ENCODE measurements at regions not wholly inside any gene's neighbourhood (a gene's known extent, or its start where the extent isn't known, plus 50 kb on each side); places are given as distances from the start of the nearest gene placed in this dataset.

DNA sequence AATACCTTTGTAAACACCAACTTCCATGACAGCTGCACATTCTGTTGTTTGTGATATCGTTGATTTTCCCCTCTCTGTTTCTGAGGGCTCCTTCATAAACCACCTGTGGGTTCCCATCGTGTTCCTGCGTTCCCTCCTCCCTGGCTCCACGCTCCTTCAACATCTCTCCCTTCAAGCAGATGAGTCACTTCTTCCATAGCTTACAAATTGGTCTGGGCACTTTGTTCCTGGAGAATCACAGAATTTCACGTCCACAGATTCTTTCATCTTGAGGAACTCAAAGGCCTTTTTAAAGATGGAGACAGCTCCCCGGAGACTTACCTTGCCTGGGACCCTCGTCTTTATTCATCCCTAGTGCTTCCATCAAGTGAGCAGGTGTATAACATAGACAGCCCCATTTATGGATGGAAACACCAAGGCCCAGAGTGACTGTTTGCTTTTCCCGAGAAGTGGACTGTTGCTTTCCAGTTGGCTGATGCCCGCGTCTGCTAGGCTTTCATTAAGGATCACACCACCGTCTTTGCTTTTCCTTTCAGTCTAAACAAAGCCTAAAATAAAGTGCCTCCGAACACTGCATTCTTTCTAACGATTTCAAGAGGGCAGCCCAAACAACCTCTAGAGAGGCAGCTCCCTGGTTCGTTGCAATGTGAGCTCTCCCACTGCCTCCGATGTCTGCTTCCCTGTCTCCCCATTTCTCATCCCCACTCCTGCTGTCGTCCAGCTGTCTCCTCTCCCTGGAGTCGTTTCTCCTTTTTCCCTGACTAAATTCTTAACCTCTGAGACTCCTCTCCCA, 146.3 kb upstream of the STX18 start:
- TF ChIP-seq, protein P1, sequence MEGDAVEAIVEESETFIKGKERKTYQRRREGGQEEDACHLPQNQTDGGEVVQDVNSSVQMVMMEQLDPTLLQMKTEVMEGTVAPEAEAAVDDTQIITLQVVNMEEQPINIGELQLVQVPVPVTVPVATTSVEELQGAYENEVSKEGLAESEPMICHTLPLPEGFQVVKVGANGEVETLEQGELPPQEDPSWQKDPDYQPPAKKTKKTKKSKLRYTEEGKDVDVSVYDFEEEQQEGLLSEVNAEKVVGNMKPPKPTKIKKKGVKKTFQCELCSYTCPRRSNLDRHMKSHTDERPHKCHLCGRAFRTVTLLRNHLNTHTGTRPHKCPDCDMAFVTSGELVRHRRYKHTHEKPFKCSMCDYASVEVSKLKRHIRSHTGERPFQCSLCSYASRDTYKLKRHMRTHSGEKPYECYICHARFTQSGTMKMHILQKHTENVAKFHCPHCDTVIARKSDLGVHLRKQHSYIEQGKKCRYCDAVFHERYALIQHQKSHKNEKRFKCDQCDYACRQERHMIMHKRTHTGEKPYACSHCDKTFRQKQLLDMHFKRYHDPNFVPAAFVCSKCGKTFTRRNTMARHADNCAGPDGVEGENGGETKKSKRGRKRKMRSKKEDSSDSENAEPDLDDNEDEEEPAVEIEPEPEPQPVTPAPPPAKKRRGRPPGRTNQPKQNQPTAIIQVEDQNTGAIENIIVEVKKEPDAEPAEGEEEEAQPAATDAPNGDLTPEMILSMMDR (IDR thresholded peaks at IDR 0.05 in 8 of 11, conservative IDR thresholded peaks at IDR 0.05 in 3 of 11): no peak
- TF ChIP-seq POLR2A (IDR thresholded peaks at IDR 0.05) (no peak), POLR2AphosphoS5 (IDR thresholded peaks at IDR 0.05) (no peak)

Data from spleen (tissue), 7 donors.